Amniotic epithelial cell (primary cell): ENCODE measurements at regions not wholly inside any gene's neighbourhood (a gene's known extent, or its start where the extent isn't known, plus 50 kb on each side); places are given as distances from the start of the nearest gene placed in this dataset.
A peak's percentile ranks its signal among the peaks of the same experiment; 100 is the strongest.

Experiments
- DNase-seq: peaks from one replicate; pipeline ENCODE4 v3.0.0-alpha.2; 2010; ENCODE audit warnings: low read depth

DNA sequence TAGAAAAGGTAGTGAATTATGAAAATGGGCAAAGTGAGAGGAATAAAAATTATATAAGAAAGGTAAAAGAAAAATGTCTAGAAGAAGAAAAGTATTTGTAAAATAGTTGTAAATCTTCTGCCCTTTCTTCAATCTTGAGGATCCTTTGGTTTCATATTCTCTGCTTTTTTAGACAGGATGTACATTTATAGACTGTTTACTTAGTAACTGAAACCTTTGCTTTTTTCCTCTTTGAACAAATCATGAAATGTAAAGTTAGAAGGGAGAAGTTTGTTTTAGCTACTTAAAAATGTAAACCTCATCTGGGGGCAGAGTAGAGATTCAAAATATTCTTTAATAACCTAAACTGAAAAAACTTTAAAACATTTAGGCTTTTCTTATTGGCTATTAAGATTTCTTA is 150.4 kb upstream of the ITGA4 start:
- no peak for DNase-seq

DNA sequence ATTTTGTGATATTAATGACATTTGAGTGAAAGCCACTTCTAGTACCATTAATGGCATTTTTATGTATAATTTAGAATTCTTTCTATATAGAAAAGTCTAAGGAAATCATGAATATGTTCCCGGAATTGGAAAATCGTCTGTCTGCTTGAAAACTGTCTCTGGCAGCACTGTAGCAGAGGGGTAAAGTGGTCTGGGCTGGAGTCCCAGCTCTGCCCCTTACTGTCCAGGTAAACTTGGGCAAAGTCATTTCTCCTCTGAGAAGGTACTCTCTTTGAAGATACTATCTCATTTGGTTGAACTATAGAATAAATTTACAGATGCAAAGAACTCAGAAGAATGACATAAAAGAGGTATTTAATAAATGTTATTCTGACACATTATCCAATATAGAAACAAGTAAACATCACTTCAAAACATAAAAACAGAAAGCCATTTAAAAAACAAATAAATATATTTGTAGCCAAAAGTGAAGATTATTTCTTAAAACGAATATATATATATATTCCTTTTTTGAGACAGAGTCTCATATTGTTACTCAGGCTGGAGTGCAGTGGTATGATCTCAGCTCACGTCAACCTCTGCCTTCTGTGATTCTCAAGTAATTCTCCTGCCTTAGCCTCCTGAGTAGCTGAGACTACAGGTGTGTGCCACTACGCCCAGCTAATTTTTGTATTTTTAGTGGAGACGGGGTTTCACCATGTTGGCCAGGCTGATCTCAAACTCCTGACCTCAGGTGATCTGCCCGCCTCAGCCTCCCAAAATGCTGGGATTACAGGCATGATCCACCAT is 149.8 kb upstream of the ITGA4 start:
- DNase-seq, result no peak

DNA sequence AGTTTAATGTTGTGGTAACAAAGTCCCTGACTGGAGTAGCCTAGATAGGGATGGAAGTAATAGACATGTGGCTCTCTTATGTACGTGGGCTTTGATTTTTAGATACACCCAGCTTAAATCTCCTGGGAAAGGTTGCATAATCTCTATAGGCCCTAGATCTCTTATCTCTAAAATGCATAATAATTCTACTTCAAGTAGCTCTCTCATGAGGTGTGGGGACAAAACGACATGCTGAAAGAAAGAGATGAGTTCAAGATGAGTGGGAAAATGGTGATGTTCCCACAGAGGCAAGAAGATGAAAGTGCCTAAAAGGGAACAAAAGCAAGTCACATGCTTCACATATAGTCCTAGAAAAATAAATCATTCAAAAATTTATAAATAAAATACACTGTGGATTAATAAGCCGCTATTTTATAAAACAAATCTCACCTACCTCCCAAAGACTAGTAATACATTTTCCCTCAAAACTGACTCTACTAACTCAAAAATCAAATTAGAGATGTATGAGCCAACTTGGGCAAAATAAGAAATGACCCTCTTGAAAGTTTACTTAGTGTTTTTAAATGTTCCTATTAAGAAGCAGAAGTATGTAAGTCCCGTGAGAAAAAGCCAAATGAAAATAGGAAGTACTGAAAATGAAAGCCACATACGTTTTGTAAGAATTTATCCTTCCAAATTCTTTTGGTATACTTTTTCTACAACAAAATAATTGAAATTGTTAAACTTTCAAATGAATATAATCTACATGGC is 148.2 kb upstream of the ITGA4 start:
- DNase-seq, result no peak

DNA sequence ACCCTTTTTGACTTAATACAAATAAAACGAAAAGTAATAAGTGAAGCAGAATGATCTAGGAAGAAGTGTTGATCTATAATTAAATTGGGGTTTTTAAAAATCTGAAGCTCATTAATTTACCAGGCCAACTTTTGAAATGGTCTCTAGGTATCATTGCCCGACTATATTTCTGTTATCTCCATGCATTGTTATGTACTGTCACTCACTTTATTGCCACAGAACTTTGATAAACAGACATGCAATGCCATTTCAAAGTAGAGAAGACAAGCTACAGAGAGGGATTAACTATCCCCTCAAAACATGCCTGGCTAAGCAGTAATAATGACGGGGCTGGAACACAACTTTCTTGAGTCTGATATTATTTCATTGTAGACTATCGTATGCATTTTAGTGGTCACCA is 147.6 kb upstream of the ITGA4 start:
- DNase-seq, result no peak

DNA sequence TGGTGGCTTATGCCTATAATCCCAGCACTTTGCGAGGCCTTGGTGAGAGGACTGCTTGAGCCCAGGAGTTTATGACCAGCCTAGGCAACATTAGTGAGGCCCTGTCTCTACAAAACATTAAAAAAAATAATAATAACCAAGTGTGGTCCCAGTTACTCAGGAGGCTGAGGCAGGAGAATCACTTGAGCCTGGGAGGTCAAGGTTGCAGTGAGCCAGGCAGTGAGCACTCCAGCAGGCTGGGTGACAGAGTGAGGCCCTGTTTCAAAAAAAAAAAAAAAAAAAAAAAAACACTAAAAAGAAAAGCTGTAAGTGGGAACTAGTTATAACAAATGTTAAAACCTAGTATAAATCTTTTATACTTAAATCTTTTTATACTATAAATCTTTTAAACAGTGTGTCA is 146.2 kb upstream of the ITGA4 start:
- no peak for DNase-seq

DNA sequence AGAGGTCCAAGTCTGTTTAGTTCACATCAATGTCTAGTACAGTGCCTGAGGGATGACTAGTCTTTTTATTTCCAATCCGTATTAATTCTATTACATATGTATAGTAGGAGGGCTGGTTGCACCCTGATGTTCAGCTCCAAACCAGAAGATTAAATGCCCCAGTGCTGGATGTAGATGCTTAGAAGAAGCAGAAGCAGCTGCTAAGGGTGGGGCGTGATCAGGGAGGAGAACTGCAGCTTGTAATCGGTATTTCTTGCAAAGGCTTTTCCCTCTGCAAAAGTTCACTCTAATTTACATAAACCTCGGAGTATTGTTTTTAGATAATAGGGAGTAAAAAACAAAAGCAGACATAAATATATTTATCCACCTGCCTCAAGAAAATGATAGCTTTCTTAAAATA is 145.3 kb upstream of the ITGA4 start:
- DNase-seq, result no peak

DNA sequence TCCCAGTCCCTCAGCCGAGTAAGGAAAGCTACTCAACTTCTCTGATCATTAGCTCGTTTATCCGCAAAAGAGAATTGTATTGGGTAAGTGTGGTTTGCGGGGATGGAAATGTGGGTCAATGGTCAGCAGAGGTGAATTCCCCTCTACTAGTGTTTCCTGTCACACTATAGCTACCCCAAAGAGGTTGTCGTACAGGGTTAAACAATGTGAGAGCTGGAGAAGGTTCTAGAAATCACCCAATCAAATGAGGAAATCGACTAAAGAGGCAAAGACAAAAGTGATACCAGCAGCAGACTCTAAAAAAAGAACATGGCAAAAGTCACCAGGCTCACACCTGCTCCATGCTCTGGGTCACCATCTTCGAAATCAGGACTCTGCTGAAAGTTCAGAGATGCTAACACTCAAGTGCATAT is 144.7 kb upstream of the ITGA4 start:
- no peak for DNase-seq

DNA sequence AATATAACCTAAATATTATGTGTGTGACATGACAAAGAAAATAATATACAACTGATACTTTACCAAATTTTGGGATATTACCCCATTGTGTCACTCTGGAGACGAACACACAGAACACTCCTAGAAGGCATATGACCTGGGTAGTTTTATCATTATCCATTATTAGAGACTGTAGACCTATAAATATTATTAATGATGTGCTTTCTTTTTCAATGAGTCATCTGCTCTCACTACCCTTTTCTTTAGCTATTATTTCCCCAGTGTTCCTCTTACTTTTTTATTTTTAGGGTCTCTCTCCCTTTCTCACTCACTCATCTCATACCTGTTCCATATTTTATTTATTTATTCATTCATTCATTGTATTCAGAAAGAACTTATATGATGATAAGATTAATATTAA is 143.3 kb upstream of the ITGA4 start:
- DNase-seq, result no peak

DNA sequence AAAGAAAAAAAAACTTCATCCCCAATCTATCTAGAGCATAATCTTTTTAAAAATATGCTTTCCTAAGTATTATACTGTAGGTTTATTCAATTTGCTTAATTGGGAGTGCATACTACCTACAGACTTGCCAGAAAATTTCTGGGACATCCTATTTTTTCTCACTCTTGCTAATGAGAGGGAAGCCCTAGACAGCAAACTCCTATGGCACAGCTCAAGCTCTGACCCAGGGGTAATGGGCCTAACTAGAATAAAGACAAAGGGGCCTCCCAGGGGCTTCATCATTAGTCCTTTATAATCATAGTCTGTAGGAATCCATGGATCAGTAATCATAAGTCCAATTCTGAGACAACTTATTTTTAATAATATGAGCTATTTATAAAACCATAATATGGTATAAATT is 142.6 kb upstream of the ITGA4 start:
- no peak for DNase-seq

DNA sequence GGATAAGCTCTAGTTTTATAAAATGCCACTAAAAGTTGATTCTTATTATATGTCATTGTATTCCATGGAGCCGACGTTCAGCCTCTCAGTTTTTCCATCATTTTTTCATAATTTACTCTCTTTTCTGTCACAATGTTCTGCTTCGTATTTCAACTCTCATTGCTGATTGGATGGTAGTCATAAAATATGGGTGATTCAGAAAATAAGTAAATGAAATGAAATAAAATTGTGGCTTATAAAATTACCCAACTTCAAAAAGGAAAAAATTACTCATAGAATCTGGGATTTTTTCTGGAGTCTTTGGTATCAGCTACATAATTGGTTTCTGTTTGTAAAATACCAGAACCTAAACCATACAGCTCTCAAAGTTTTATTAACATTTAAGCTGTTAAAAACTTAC is 139.7 kb upstream of the ITGA4 start:
- DNase-seq, result no peak

DNA sequence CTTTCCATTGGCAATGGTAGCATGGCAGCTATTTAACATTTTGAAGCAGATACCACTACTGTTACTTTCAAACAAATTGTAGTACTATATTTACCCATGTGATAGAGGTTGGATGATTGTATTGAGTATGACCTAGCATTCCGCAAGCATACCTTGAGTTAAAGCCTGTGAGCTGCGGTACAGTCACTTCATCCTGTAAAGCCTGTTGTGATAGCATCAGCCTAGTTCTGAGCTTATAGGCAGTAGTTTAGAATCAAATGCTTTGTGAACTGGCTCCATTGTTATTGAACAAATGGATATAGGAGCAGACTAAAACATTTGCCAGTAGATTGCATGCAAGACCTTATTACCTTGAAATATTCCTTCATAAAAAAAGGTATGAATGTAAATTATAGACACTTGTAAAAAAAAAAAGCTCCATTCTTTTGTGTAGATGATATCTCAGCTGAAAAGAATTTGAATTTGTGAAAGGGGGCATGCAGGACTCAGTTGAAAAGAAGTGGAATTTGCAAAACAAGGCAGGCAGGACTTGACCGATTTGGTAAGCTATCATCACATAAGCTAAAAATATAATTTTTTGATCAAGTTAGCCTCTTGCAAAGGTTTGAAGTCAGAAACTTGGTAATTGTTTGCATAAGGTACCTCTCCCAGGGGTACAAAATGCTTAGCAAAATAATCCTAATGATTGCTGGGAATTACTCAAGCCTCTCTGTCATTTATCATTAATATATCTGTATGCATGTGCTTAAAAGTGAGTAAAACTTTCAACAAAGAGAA is 138.5 kb upstream of the ITGA4 start:
- no peak for DNase-seq

DNA sequence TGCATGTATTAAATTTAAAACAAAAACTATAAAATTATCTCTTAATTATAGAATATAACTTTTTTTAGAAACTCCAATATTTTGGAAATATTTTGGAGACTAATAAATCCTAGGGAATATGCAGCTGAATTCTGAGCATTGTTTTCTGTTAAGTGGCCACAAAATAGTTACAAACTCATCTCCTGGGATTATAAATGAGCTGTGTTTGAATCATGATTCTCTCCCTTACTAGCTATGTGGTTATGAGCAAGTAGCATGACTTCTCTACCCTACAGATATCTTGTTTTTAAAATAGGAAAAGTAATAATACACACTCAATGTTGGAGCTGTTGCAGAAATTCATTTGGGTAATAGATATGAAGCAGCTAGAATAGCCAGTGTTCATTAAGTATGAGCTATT is 137.9 kb upstream of the ITGA4 start:
- peak; percentile 6 for DNase-seq

DNA sequence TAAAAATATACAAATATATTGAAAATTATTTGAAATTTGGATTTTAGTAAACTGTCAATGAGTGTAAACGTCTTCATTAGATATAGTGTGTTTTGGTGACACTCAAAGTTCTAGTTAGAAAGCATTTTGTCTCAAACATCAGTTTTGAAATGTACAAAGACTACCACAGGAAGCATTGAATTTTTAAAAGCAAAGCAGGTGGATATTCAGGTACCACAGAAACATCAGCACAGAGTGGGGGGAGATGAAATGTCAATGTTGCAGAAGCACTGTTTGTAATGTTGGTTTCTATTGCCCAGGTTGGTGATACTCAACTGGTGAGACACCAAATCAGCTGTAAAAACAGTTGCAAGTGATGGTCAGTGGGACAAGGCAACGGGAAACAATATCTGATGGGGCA is 136.5 kb upstream of the ITGA4 start:
- no peak for DNase-seq

DNA sequence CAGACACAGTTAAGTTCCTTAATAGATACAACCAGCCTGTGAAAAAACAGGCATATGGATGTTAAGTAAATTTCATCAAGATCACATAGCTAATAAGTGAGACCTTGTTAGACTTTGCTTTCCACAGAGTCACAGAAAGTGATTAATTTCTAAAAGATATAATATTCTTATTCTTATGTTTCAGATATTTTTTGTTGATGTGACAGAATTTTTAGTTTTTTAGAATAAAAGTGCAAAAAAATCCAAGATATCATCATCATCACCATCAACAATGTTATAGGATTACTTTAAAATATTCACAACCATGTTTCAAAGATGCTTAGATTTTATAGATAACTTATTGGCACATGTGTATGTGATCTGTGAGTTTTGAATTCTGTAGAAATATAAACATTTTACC is 132.3 kb upstream of the ITGA4 start:
- DNase-seq, result no peak

DNA sequence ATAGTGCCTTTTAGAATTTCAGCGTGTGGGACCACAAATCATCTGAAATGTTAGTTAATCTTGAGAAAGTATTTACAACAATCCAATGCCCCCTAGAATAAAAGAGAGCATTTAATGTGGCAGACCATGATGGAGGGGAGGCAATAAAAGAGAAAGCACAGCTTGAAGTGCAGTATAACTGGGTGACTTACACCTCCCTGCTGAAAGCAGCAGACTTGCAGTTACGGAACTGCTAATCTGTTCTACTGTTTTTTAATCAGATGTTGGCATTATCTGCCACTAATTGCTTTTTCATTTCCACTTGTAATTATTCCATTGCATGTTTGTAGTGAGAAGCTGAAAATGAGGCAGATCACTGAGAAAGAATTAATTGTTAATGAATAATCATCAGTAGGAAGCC is 130.5 kb upstream of the ITGA4 start:
- no peak for DNase-seq

DNA sequence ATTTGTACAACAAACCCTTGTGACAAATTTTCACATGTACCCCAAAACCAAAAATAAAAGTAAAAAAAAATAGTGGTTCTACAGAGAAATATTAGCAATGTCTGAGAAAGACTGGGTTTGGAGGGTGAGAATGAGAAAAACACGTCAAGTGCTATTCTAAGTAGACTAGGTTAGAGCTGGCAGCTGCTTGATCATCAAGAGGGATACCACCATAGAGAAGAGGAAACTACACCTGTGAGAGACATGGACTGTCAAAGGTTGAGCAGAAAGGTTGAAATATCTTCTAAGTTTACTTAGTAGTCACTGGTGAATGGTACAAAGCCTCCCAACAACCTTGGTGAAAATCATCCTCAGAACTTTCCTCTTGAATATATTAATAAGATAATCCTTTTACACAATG is 126.9 kb upstream of the ITGA4 start:
- no peak for DNase-seq

DNA sequence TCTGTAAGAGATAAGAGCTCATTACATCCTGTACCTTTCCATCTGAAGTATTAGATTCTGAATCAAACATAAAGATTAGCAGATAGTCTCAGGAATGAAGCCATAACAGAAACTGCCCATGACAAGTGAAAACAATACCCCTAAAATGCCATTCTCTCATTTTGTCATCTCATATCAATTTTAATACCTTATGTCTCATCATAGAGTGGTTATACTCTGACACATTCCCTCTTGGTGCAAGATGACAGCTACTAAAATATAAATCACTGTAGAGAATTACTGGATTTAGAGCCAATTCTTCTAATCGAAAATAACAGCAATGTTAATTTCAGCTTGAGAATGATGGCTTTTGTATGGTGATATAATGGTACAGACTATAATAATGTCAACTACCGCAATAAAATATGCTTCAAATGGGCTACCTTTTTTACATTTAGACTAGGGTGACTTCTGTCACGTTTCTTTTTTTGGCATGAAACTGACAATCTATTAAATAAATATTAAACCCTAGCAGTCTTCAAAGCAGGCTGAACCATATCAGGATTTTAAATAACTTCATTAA is 125.1 kb upstream of the ITGA4 start:
- DNase-seq, result no peak

DNA sequence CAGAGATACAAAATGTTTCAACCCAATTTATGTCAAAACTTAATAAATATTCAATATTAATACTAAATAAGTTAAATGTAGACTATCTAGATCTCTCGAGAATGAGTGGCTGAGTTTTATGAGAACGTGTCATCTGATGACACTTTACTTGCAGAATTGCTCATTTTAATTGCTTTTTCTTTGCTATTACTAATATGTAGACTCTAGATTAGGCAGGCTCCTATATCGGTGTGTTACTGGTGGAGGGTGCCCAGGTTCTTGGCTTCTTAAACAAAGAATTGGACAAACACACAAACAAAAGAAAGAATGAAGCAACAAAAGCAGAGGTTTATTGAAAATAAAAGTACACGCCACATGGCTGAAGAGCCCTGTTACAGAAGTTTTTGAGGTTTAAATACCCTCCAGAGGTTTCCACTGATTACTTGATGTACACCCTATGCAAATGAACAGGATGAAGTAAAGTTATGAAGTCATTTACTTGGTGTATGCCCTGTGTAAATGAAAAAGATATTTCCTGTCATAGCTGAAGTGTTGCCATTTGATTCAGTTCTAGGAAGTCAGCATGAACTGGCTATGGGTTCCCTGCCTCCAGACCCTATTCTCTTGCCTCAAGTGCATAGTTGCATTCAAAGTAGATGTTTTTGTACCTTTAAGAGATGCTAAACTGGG is 122.9 kb upstream of the ITGA4 start:
- no peak for DNase-seq

DNA sequence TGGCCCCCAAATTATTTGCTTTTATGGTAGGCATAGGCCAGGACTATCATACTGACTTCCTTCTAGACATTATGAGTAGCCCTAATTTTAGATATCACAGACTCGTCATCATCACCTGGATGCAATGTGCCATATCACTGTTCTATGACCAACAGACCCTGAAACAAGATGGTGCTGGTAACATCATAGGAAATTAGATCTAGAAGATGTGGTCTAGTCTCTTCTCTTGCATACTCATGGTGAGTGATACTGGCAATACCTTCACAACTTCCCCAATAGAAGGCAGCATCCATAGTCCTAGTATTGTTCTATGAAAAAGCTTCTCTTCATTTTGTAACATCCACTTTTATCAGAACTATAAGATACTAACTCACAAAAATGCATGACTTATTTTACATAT is 116.3 kb upstream of the ITGA4 start:
- DNase-seq, result no peak

DNA sequence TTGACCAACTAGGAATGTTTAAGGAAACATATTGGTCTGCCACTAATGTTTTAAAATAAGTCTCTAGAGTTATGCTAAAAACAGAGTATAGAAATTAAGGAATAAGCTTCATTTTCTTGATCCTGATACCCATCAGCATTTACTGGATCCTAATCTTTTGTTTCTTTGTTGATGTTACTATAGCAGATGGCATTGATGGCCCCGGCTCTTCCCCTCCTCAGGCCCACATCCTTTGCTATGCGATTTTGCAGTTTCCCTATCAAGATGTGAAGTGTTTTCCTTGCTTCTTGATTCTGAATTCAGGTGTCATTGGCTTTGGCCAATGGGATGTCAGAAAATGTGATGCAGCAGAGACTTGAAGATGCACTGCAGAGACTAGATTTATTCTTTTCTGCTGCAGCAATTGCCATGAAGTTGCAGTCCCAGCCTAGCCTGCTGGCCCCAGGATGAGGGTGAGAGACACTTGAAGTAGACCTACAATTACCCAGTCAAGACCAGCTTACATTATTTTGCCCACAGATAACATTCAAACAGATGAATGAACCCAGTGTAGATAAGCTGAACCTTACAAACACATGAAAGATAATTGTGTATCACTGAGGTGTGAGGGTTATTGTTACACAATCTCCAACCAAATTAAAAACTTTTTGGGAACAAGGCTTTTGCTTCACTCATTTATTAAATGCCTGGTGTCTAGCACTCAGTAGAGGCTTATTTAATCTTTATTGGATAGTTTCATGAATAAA is 115.2 kb upstream of the ITGA4 start:
- no peak for DNase-seq

DNA sequence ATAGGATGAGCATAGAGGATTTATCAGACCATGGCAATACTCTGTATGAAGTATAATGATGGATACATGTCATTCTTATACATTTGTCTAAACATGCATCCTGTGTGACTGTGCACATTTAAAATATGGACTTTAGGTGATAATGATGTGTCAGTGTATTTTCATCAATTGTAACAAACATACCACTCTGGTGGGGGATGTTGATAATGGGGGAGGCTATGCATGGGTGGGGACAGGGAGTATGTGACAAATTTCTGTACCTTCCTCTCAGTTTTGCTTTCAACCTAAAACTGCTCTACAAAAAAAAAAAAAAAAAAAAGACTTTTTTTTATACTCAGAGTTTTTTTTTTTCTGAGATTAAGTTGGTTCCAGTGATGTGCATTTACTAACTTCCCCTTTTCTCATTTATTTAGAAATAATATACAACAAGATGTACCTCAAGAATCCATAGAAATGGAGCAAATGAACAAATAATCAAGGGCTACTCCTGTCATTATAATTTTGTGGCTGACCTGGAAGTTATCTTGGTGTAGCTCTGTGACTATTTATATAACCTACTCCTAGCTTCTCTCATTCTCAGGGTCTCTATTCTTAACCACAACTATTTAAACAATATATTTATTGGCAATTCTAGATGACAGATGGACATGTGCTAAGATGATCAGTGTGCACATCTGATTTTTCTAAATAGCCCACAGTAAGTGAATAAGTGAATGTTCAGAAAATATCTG is 108.9 kb upstream of the ITGA4 start:
- DNase-seq, result no peak
